A549 (cell line): ENCODE measurements at regions not wholly inside any gene's neighbourhood (a gene's known extent, or its start where the extent isn't known, plus 50 kb on each side); places are given as distances from the start of the nearest gene placed in this dataset.

Experiments
- ATAC-seq, 2 experiments: fragments of 200-7000 bp in 1 of 2; fragments of >200 bp in 1 of 2; cut with Nextera tagmentation in 1 of 2; cut with Tn5 transposase in 1 of 2; 3 replicates each; pipeline versions ENCODE4 v1.8.0 to v1.9.1; 2018 to 2020; ENCODE audit warnings: mild to moderate bottlenecking in 1 of 2, moderate library complexity in 1 of 2
- CTCF ChIA-PET: fragments of 300-600 bp; sonication (Branson Sonifier 250); formaldehyde crosslinking; extraction: SDS; loops from one replicate; lab custom pipeline; 2021; ENCODE audit warnings: antibody characterized with exemption, inconsistent platforms; lab: Yijun Ruan, JAX
- POLR2A ChIA-PET: fragments of 350-600 bp; formaldehyde crosslinking; extraction: SDS; loops from one replicate; lab custom pipeline; 2021; ENCODE audit warnings: antibody characterized with exemption, inconsistent platforms; lab: Yijun Ruan, JAX
- DNase-seq, 2 experiments: peaks; one replicate each; pipeline versions ENCODE4 v3.0.0 to v3.0.0-alpha.2; 2011 to 2016; ENCODE audit warnings: low read depth in 1 of 2, low spot score in 1 of 2
- FAIRE-seq: peaks from 2 replicates; lab custom pipeline; 2011; peaks lifted over from hg19 to GRCh38; lab: Jason Lieb, UNC
- H3K27ac ChIP-seq, 2 experiments: fragments of >200 bp; sonication (Bioruptor Twin); formaldehyde crosslinking; 3 replicates each; pipeline ENCODE4 v1.5.1; 2016 to 2017
- H3K4me1 ChIP-seq: fragments of >200 bp; sonication (Bioruptor Twin); formaldehyde crosslinking; 3 replicates; pipeline ENCODE4 v1.6.1; 2016
- H3K4me2 ChIP-seq: fragments of >200 bp; sonication (Bioruptor Twin); formaldehyde crosslinking; 3 replicates; pipeline ENCODE4 v1.6.1; 2016
- H3K4me3 ChIP-seq: fragments of >200 bp; sonication (Bioruptor Twin); formaldehyde crosslinking; 3 replicates; pipeline ENCODE4 v1.5.1; 2016
- H3K9me3 ChIP-seq: fragments of >200 bp; sonication (Bioruptor Twin); formaldehyde crosslinking; 3 replicates; pipeline ENCODE4 v1.6.1; 2016
- CBX2 ChIP-seq: fragments of 200-600 bp; sonication (generic); IDR thresholded peaks from 2 replicates; pipeline ENCODE4 v1.6.1; 2016; ENCODE audit warnings: low read depth, mild to moderate bottlenecking, borderline replicate concordance
- CBX8 ChIP-seq: fragments of 200-600 bp; sonication (generic); IDR thresholded peaks from 2 replicates; pipeline ENCODE4 v1.6.1; 2016
- CHD2 ChIP-seq: fragments of 150-350 bp; IDR thresholded peaks from 2 replicates; pipeline ENCODE4 v1.6.1; 2014; ENCODE audit warnings: low read length; ENCODE audit not compliant: partially characterized antibody
- CHD4 ChIP-seq: fragments of 200-600 bp; sonication (generic); IDR thresholded peaks from 2 replicates; pipeline ENCODE4 v1.6.1; 2016; ENCODE audit warnings: antibody characterized with exemption, mild to moderate bottlenecking, borderline replicate concordance
- EHMT2 ChIP-seq: fragments of 200-600 bp; sonication (generic); IDR thresholded peaks from 2 replicates; pipeline ENCODE4 v1.6.1; 2016; ENCODE audit warnings: antibody characterized with exemption, low read depth, mild to moderate bottlenecking, moderate library complexity
- EP300 ChIP-seq, 2 experiments: fragments of >200 bp; sonication (Bioruptor Twin); formaldehyde crosslinking; IDR thresholded peaks; 2 replicates in 1 of 2; 3 replicates in 1 of 2; pipeline ENCODE4 v1.6.1; 2016 to 2017
- FOSL2 ChIP-seq, 2 experiments: fragments of 450-650 bp in 1 of 2; fragments of >200 bp in 1 of 2; sonication (Bioruptor Twin) in 1 of 2; formaldehyde crosslinking; IDR thresholded peaks; 2 replicates each; pipeline versions ENCODE4 v1.5.0 to v1.6.1; 2016 to 2020; ENCODE audit warnings: mild to moderate bottlenecking in 1 of 2, moderate library complexity in 1 of 2
- HMGXB4 ChIP-seq: fragments of 250-450 bp; sonication (Bioruptor Pico); IDR thresholded peaks from 2 replicates; pipeline ENCODE4 v1.5.0; 2021; ENCODE audit warnings: mild to moderate bottlenecking, moderate library complexity, borderline replicate concordance
- JUN ChIP-seq, 2 experiments: fragments of >200 bp; sonication (Bioruptor Twin); formaldehyde crosslinking; IDR thresholded peaks; 2 replicates in 1 of 2; 3 replicates in 1 of 2; pipeline ENCODE4 v1.6.1; 2016 to 2017
- KDM5A ChIP-seq: fragments of 200-600 bp; sonication (generic); IDR thresholded peaks from 2 replicates; pipeline ENCODE4 v1.6.1; 2016; ENCODE audit warnings: antibody characterized with exemption, mild to moderate bottlenecking
- MAFK ChIP-seq: fragments of 450-650 bp; IDR thresholded peaks from 2 replicates; pipeline ENCODE4 v1.6.1; 2014; ENCODE audit not compliant: partially characterized antibody
- RARB ChIP-seq: fragments of 250-450 bp; sonication (Bioruptor Pico); IDR thresholded peaks from 2 replicates; pipeline ENCODE4 v1.8.0; 2021; ENCODE audit warnings: mild to moderate bottlenecking, moderate library complexity
- REST ChIP-seq: fragments of 200-600 bp; sonication (generic); IDR thresholded peaks from 2 replicates; pipeline ENCODE4 v1.6.1; 2016; ENCODE audit warnings: antibody characterized with exemption, mild to moderate bottlenecking, moderate library complexity
- SMC3 ChIP-seq: fragments of >200 bp; sonication (Bioruptor Twin); formaldehyde crosslinking; IDR thresholded peaks from 3 replicates; pipeline ENCODE4 v1.6.1; 2018; ENCODE audit warnings: inconsistent platforms
- TFCP2L1 ChIP-seq: fragments of 250-450 bp; sonication (Bioruptor Pico); IDR thresholded peaks from 2 replicates; pipeline ENCODE4 v1.5.0; 2021; ENCODE audit warnings: mild to moderate bottlenecking
- ZC3H11A ChIP-seq: fragments of 450-650 bp; IDR thresholded peaks from 2 replicates; pipeline ENCODE4 v1.6.1; 2014; ENCODE audit warnings: antibody characterized with exemption, mild to moderate bottlenecking
- ZFP36 ChIP-seq: fragments of 450-650 bp; IDR thresholded peaks from 2 replicates; pipeline ENCODE4 v1.6.1; 2014; ENCODE audit warnings: borderline replicate concordance; ENCODE audit not compliant: partially characterized antibody
- ZNF302 ChIP-seq: fragments of 250-450 bp; sonication (Bioruptor Pico); IDR thresholded peaks from 2 replicates; pipeline ENCODE4 v1.9.0; 2021; ENCODE audit warnings: inconsistent platforms, mild to moderate bottlenecking, moderate library complexity
- ZSCAN20 ChIP-seq: fragments of 250-450 bp; sonication (Bioruptor Pico); IDR thresholded peaks from 2 replicates; pipeline ENCODE4 v1.8.0; 2022; ENCODE audit warnings: mild to moderate bottlenecking, moderate library complexity
- WGBS: methylation state at CpG from one replicate; pipeline ENCODE4 v1.1.6; 2017; ENCODE audit errors: missing lambda C conversion rate; 5-methylcytosine and 5-hydroxymethylcytosine counted together
- TF ChIP-seq, protein P1 (sequence below): fragments of 450-650 bp; IDR thresholded peaks from 2 replicates; pipeline ENCODE4 v1.6.1; 2014; ENCODE audit warnings: antibody characterized with exemption

DNA sequence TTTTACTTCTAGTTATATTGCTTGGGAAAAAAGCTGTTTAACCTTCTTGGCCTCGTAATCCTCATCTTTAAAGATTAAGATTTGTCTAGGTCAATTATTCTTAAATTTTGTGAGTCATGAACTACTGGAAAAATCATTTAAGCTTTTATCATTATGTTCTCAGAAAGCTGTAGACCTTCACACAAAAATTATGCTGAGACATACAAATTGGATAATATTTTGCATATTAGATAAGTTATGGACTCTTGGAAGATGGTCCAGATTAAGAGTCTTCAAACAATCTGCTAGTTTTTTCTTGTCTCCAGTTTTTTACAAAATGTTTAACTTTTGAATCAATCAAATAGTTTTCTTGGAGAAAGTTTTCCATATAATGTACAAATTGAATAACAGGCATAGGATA, 108.1 kb upstream of the NEIL3 start:
- no peaks in the 10 kb centered on the region for H3K4me1 ChIP-seq
- DNase-seq (no peak), ATAC-seq (no peak), FAIRE-seq (no peak)
- POLR2A ChIA-PET = no interaction called here
- CTCF ChIA-PET = no interaction called here
- H3K4me3 ChIP-seq = no peak overlapping the region
- TF ChIP-seq CHD2 (no peak), CBX2 (no peak), MAFK (peak; percentile 15)
- H3K9me3 ChIP-seq = peaks cover 7% of the 10 kb centered on the region; the same call in 1 of the 3 replicates
- H3K4me2 ChIP-seq = no peak overlapping the region
- H3K27ac ChIP-seq = no peak overlapping the region
- WGBS = 38% methylated on average over 1 of the region's 1 CpG

GRCh38 chr4:177204126-177204525, 105.5 kb upstream of the NEIL3 start:
- TF ChIP-seq CBX8 = no peak
- no peak for TF ChIP-seq SMC3
- TF ChIP-seq RARB (CRISPR knock-in tag) = no peak
- TF ChIP-seq JUN (IDR thresholded peaks at IDR 0.05) = no peak
- no peak for TF ChIP-seq REST
- no peak for TF ChIP-seq EP300 (IDR thresholded peaks at IDR 0.05)
- no peak for TF ChIP-seq TFCP2L1 (CRISPR knock-in tag)
- TF ChIP-seq CHD4 = no peak
- TF ChIP-seq FOSL2 (IDR thresholded peaks at IDR 0.05) = no peak
- no peak for TF ChIP-seq FOSL2 (CRISPR knock-in tag; IDR thresholded peaks at IDR 0.05)
- no peak for TF ChIP-seq HMGXB4 (CRISPR knock-in tag)
- TF ChIP-seq, protein P1, sequence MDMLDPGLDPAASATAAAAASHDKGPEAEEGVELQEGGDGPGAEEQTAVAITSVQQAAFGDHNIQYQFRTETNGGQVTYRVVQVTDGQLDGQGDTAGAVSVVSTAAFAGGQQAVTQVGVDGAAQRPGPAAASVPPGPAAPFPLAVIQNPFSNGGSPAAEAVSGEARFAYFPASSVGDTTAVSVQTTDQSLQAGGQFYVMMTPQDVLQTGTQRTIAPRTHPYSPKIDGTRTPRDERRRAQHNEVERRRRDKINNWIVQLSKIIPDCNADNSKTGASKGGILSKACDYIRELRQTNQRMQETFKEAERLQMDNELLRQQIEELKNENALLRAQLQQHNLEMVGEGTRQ = no peak
- TF ChIP-seq CHD2 = no peak
- no peak for TF ChIP-seq KDM5A
- no peak for TF ChIP-seq ZFP36
- no peak for TF ChIP-seq EHMT2
- TF ChIP-seq ZSCAN20 = no peak
- no peak for TF ChIP-seq CBX2
- TF ChIP-seq ZNF302 (CRISPR knock-in tag) = no peak
- no peak for TF ChIP-seq ZC3H11A

More at GRCh38 chr4:177204126-177204525, 105.5 kb upstream of the NEIL3 start:
- FAIRE-seq (no peak), ATAC-seq (no peak), DNase-seq (no peak)
- 7% methylated on average over 2 of the region's 2 CpGs for WGBS
- no peaks in the 10 kb centered on the region for H3K4me1 ChIP-seq
- H3K4me3 ChIP-seq = no peak overlapping the region
- CTCF ChIA-PET = no interaction called here
- H3K27ac ChIP-seq = no peak overlapping the region
- H3K9me3 ChIP-seq = no peaks in the 10 kb centered on the region
- H3K4me2 ChIP-seq = no peak overlapping the region
- POLR2A ChIA-PET = no interaction called here
